HEK293T (cell line): ENCODE measurements at regions not wholly inside any gene's neighbourhood (a gene's known extent, or its start where the extent isn't known, plus 50 kb on each side); places are given as distances from the start of the nearest gene placed in this dataset.

ENCODE experiments used
- BHLHE40 ChIP-seq: fragments of 450-650 bp; IDR thresholded peaks from 2 replicates; pipeline ENCODE4 v1.6.1; 2016; ENCODE audit warnings: mild to moderate bottlenecking, moderate library complexity, borderline replicate concordance
- FOXM1 ChIP-seq: fragments of 450-650 bp; IDR thresholded peaks from 2 replicates; pipeline ENCODE4 v1.6.1; 2017; ENCODE audit warnings: mild to moderate bottlenecking, borderline replicate concordance
- LEF1 ChIP-seq: fragments of 450-650 bp; IDR thresholded peaks from 2 replicates; pipeline ENCODE4 v1.6.1; 2017; ENCODE audit warnings: mild to moderate bottlenecking, borderline replicate concordance
- PKNOX1 ChIP-seq: fragments of 450-650 bp; IDR thresholded peaks from 2 replicates; pipeline ENCODE4 v1.6.1; 2016

GRCh38 chr4:164439037-164439436 lies 314.9 kb upstream of the SMIM31 start:
- TF ChIP-seq FOXM1 (no peak), LEF1 (no peak), BHLHE40 (no peak), PKNOX1 (no peak)
